Upper lobe of left lung (tissue), 6 donors: ENCODE measurements at regions not wholly inside any gene's neighbourhood (a gene's known extent, or its start where the extent isn't known, plus 50 kb on each side); places are given as distances from the start of the nearest gene placed in this dataset.
A peak's percentile ranks its signal among the peaks of the same experiment; 100 is the strongest.

Source experiments
- ATAC-seq, 2 donors: fragments of 200-7000 bp; cut with Tn5 transposase; one replicate each; pipeline ENCODE4 v1.9.1; 2022; ENCODE audit warnings: mild to moderate bottlenecking in 2 of 2, moderate library complexity in 2 of 2; ENCODE audit not compliant: low FRiP score in 2 of 2
- DNase-seq, 2 donors: peaks; one replicate each; pipeline ENCODE4 v3.0.0-alpha.2; 2019 to 2020
- H3K27ac ChIP-seq, 4 donors: fragments of 200-600 bp; sonication (generic); one replicate each; pipeline ENCODE4 v1.5.1; 2016 to 2019
- H3K27me3 ChIP-seq, 4 donors: fragments of 200-600 bp; sonication (generic); one replicate each; pipeline ENCODE4 v1.5.1; 2017 to 2019
- H3K36me3 ChIP-seq, 4 donors: fragments of 200-600 bp; sonication (generic); one replicate each; pipeline ENCODE4 v1.5.1; 2016 to 2019
- H3K4me1 ChIP-seq, 4 donors: fragments of 200-600 bp; sonication (generic); one replicate each; pipeline ENCODE4 v1.5.1; 2018 to 2019
- H3K4me3 ChIP-seq, 4 donors: fragments of 200-600 bp; sonication (generic); one replicate each; pipeline ENCODE4 v1.5.1; 2017 to 2019; ENCODE audit warnings: mild to moderate bottlenecking in 2 of 4, moderate library complexity in 1 of 4
- H3K9me3 ChIP-seq, 4 donors: fragments of 200-600 bp; sonication (generic); one replicate each; pipeline ENCODE4 v1.5.1; 2018 to 2019
- EP300 ChIP-seq, 4 donors: sonication (generic); formaldehyde crosslinking; IDR thresholded peaks; one replicate each; pipeline ENCODE4 v1.5.1; 2017; ENCODE audit warnings: antibody characterized with exemption in 4 of 4, control low read depth in 2 of 4
- POLR2A ChIP-seq, 4 donors: fragments of 450-650 bp; IDR thresholded peaks; one replicate each; pipeline ENCODE4 v1.5.1; 2016 to 2017; ENCODE audit warnings: antibody characterized with exemption in 4 of 4, mild to moderate bottlenecking in 2 of 4
- POLR2AphosphoS5 ChIP-seq, 2 donors: sonication (generic); formaldehyde crosslinking; IDR thresholded peaks; one replicate each; pipeline ENCODE4 v1.5.1; 2017; ENCODE audit warnings: antibody characterized with exemption in 2 of 2
- WGBS, 2 donors: methylation state at CpG; one replicate each; pipeline ENCODE4 v1.1.5; 2017 to 2018; 5-methylcytosine and 5-hydroxymethylcytosine counted together
- TF ChIP-seq, protein P1 (sequence below), 6 experiments: fragments of 450-650 bp in 4 of 6; fragments of 200-600 bp in 2 of 6; sonication (generic) in 2 of 6; IDR thresholded peaks; one replicate each; pipeline ENCODE4 v1.5.1; 2016 to 2019; ENCODE audit warnings: antibody characterized with exemption in 6 of 6
- donor health status: DM: no; HTN: no; CAD: no; lungs with moderate emphysema.
- donor health status: DM: no; HTN: yes; CAD: no; lungs with severe emphysema.

DNA sequence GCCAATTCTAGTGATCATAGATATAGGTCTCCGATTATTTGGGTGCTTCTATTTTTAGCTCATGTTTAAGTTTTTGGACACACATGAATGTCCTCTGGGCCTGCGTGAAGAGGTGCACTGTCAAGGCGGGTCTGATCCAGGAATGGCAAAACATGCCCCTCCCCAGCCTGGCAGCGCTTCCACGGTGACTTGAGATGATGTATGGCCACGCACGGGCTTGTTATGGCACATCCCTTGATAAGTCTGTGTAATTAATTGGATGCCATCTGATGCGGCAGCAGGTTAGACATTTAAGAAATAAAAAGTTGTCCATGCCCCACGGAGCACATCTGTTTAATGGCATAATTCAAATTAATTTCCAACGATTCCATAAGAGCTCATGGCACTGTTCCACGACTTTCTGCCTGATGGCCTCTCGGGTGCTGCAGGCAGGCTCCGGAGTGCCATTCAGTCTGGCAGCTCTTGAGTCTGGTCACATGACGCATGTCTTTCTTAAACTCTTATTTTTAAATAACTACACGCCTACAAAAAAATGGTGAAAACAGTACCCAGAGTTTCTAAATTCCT, 151.4 kb downstream of the ACKR3 start:
- H3K36me3 ChIP-seq: no peaks in the 10 kb centered on the region
- ATAC-seq: no peak

GRCh38 chr2:236724200-236724599, 154.6 kb downstream of the ACKR3 start:
- no peak overlapping the region for H3K4me3 ChIP-seq
- TF ChIP-seq EP300 (IDR thresholded peaks at IDR 0.05) (no peak), POLR2A (IDR thresholded peaks at IDR 0.05) (no peak), POLR2AphosphoS5 (IDR thresholded peaks at IDR 0.05) (no peak)
- TF ChIP-seq, protein P1, sequence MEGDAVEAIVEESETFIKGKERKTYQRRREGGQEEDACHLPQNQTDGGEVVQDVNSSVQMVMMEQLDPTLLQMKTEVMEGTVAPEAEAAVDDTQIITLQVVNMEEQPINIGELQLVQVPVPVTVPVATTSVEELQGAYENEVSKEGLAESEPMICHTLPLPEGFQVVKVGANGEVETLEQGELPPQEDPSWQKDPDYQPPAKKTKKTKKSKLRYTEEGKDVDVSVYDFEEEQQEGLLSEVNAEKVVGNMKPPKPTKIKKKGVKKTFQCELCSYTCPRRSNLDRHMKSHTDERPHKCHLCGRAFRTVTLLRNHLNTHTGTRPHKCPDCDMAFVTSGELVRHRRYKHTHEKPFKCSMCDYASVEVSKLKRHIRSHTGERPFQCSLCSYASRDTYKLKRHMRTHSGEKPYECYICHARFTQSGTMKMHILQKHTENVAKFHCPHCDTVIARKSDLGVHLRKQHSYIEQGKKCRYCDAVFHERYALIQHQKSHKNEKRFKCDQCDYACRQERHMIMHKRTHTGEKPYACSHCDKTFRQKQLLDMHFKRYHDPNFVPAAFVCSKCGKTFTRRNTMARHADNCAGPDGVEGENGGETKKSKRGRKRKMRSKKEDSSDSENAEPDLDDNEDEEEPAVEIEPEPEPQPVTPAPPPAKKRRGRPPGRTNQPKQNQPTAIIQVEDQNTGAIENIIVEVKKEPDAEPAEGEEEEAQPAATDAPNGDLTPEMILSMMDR (IDR thresholded peaks at IDR 0.05): no peak
- DNase-seq (no peak), ATAC-seq (no peak)
- no peaks in the 10 kb centered on the region for H3K27me3 ChIP-seq
- H3K9me3 ChIP-seq: no peaks in the 10 kb centered on the region
- no peaks in the 10 kb centered on the region for H3K36me3 ChIP-seq
- 86 to 90% methylated on average over 6 of the region's 6 CpGs for WGBS, 2 donors
- no peaks in the 10 kb centered on the region for H3K4me1 ChIP-seq
- no peak overlapping the region for H3K27ac ChIP-seq

More for the DNA sequence above, 151.4 kb downstream of the ACKR3 start:
- no peaks in the 10 kb centered on the region for H3K4me1 ChIP-seq
- WGBS, 2 donors: 67 to 73% methylated on average over 15 of the region's 15 CpGs
- TF ChIP-seq EP300 (IDR thresholded peaks at IDR 0.05) (no peak), POLR2AphosphoS5 (IDR thresholded peaks at IDR 0.05) (no peak), POLR2A (IDR thresholded peaks at IDR 0.05) (no peak)
- TF ChIP-seq, protein P1 (IDR thresholded peaks at IDR 0.05): no peak
- peak in 1 of 2 donors; percentile 36 for DNase-seq
- no peaks in the 10 kb centered on the region for H3K9me3 ChIP-seq
- H3K4me3 ChIP-seq: no peak overlapping the region
- H3K27ac ChIP-seq: no peak overlapping the region
- no peaks in the 10 kb centered on the region for H3K27me3 ChIP-seq

DNA sequence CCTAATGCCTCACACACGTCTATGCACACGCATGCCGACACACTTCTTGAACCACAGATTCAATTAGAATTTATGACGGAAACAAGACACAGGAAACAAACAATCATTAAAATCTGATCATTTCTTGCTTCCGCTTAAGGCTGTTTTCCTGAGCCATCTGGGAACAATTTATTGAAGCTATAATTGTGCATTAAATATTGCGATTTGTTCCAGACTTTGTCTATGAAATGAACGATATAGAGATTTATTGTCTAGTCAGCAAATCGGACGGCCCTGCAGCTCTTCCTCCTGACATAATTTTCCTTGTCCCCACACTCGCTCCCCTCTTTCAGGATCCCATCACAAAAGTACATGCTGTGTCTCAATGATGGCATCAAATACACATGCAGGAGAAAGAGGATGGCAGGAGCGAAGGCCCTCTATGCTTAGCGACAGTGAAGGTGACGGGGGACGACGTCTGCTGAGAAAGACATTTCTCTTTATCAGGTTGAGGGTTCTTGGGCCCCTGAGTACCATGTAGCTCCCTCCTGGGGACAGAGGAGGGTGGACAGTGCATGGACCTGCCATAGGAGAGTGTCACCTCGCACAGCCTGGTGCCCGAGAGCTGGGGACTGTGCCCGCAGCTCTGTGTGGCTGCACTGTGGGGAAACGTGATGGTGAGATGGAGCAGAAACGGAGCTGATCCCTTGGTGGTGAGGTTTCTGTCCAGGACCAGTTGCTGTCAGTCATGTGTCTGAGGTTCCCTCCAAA, 157.3 kb downstream of the ACKR3 start:
- Histone ChIP-seq H3K4me1 (no peaks in the 10 kb centered on the region), H3K9me3 (no peaks in the 10 kb centered on the region), H3K27me3 (no peaks in the 10 kb centered on the region), H3K36me3 (no peaks in the 10 kb centered on the region), H3K4me3 (no peak overlapping the region), H3K27ac (no peak overlapping the region)
- WGBS, 2 donors: 93 to 94% methylated on average over 20 of the region's 20 CpGs
- TF ChIP-seq EP300 (IDR thresholded peaks at IDR 0.05) (no peak), POLR2A (IDR thresholded peaks at IDR 0.05) (no peak), POLR2AphosphoS5 (IDR thresholded peaks at IDR 0.05) (no peak)
- TF ChIP-seq, protein P1 (IDR thresholded peaks at IDR 0.05): no peak
- ATAC-seq (no peak), DNase-seq (no peak)

- DNase-seq (no peak), ATAC-seq (no peak)
- no peak overlapping the region for H3K4me3 ChIP-seq
- H3K9me3 ChIP-seq: no peaks in the 10 kb centered on the region
- H3K27ac ChIP-seq: no peak overlapping the region
- no peaks in the 10 kb centered on the region for H3K27me3 ChIP-seq
- no peak for TF ChIP-seq POLR2A (IDR thresholded peaks at IDR 0.05)
- TF ChIP-seq, protein P1 (IDR thresholded peaks at IDR 0.05): no peak
- TF ChIP-seq EP300 (IDR thresholded peaks at IDR 0.05): no peak
- 89 to 95% methylated on average over 13 of the region's 13 CpGs for WGBS, 2 donors
- H3K36me3 ChIP-seq: no peaks in the 10 kb centered on the region
- H3K4me1 ChIP-seq: no peaks in the 10 kb centered on the region
These were observed 159.5 kb downstream of the ACKR3 start for GRCh38 chr2:236728916-236729670.
